Lower leg skin (tissue), 3 donors: ENCODE measurements at regions not wholly inside any gene's neighbourhood (a gene's known extent, or its start where the extent isn't known, plus 50 kb on each side); places are given as distances from the start of the nearest gene placed in this dataset.

Experiments
- CTCF ChIP-seq, 3 donors: fragments of 450-650 bp; IDR thresholded peaks; one replicate each; pipeline ENCODE4 v1.5.1; 2016; ENCODE audit warnings: antibody characterized with exemption in 3 of 3, mild to moderate bottlenecking in 3 of 3, moderate library complexity in 2 of 3
- POLR2A ChIP-seq, 2 donors: fragments of 450-650 bp; IDR thresholded peaks; one replicate each; pipeline ENCODE4 v1.6.1; 2016 to 2017; ENCODE audit warnings: antibody characterized with exemption in 2 of 2, mild to moderate bottlenecking in 1 of 2, moderate library complexity in 1 of 2

DNA sequence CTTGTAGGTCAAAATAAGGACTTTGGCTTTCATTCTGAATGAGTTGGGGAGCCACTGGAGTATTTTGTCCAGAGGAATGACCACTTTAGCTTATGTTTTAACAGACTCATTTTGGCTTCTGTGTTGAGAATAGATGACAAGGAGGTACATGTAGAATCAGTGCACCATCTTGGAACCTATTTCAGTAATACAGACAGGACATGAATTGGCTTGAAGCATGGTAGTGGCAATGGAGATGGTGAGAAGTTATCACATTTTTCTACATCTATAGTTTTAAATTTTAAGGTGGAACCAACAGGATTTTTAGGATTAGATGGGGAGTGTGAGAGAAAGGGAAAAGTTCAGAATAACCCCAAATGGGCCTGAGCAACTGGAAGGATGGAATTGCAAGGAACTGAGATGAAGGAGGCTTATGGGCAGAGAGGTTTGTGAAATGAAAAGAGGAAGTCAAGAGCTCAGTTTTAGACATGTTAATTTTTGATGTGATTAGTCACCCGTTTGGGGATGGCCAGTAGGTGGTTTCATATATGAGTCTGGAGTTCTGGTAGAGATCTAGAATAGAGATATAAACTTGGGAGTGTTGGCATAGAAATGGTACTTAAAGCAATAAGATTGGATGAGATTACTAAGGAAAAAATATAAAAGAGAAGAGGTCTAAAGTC lies 89.2 kb upstream of the JAZF1 start:
- TF ChIP-seq CTCF (IDR thresholded peaks at IDR 0.05), result no peak
- no peak for TF ChIP-seq POLR2A (IDR thresholded peaks at IDR 0.05)
